ENCODE measurements at regions not wholly inside any gene's neighbourhood (a gene's known extent, or its start where the extent isn't known, plus 50 kb on each side); places are given as distances from the start of the nearest gene placed in this dataset.

DNA sequence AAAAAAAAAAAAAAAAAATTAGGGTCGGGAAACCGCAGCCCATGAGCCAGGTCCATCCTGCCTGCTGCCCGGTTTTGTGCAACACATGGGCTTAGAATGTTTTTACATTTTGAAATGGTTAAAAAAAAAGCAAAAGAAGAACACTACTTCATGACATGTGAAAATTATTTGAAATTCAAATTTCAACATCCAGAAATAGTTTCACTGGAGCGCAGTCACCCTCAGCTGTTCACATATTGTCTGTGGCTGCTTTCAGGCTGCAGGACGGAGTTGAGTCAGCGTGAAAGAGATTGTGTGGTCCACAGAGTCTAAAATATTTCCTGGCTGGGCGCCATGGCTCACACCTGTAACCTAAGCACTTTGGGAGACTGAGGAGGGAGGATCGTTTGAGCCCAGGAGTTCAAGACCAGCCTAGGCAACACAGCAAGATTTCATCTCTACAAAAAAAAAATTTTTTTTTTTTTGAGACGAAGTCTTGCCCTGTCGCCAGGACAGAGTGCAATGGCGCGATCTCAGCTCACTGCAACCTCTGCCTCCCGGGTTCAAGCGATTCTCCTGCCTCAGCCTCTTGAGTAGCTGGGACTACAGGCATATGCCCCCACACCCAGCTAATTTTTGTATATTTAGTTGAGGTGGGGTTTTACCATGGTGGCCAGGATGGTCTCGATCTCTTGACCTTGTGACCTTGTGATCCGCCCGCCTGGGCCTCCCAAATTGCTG is 63.9 kb upstream of the ECHDC3 start:
- Histone ChIP-seq H3K4me1 (no peaks in the 10 kb centered on the region), H3K27ac (no peak overlapping the region), H3K27me3 (ENCODE audit: insufficient read depth in 3 of 3, low read length in 2 of 3) (peaks cover 0 to 8% (median 4%) of the 10 kb centered on the region in 3 donors), H3K4me3 (no peak overlapping the region), H3K36me3 (ENCODE audit: insufficient read depth in 1 of 2, low read depth in 1 of 2) (no peaks in the 10 kb centered on the region), H3K9me3 (no peaks in the 10 kb centered on the region)
- DNase-seq (no peak), ATAC-seq (no peak)
- intact Hi-C loops (cut with DNase I) = no loop called here
- TF ChIP-seq, protein P1, sequence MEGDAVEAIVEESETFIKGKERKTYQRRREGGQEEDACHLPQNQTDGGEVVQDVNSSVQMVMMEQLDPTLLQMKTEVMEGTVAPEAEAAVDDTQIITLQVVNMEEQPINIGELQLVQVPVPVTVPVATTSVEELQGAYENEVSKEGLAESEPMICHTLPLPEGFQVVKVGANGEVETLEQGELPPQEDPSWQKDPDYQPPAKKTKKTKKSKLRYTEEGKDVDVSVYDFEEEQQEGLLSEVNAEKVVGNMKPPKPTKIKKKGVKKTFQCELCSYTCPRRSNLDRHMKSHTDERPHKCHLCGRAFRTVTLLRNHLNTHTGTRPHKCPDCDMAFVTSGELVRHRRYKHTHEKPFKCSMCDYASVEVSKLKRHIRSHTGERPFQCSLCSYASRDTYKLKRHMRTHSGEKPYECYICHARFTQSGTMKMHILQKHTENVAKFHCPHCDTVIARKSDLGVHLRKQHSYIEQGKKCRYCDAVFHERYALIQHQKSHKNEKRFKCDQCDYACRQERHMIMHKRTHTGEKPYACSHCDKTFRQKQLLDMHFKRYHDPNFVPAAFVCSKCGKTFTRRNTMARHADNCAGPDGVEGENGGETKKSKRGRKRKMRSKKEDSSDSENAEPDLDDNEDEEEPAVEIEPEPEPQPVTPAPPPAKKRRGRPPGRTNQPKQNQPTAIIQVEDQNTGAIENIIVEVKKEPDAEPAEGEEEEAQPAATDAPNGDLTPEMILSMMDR (IDR thresholded peaks at IDR 0.05) = no peak
- WGBS, 3 donors = 59 to 65% (median 63%) methylated on average over 17 of the region's 17 CpGs

DNA sequence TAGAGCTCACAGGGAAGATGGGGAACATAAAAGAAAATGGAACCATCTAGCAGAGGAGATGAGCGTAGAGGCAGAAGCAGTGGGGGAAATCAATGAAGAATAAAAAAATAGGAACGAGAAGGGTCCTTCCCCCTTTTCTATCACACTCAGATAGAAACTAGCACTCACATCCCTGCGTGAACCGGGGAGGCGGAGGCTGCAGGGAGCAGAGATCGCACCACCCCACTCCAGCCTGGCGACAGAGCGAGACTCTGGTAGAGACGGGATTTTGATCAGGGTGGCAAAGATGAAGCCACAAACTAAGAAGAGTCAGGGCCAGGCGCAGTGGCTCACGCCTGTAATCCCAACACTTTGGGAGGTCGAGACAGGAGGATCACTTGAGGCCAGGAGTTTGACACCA is 64.7 kb upstream of the ECHDC3 start:
- Histone ChIP-seq H3K4me3 (no peak overlapping the region), H3K36me3 (ENCODE audit: insufficient read depth in 1 of 2, low read depth in 1 of 2) (no peaks in the 10 kb centered on the region), H3K9me3 (no peaks in the 10 kb centered on the region), H3K4me1 (no peaks in the 10 kb centered on the region), H3K27me3 (ENCODE audit: insufficient read depth in 3 of 3, low read length in 2 of 3) (peaks cover 0 to 8% (median 4%) of the 10 kb centered on the region in 3 donors), H3K27ac (no peak overlapping the region)
- no peak for DNase-seq
- no peak for ATAC-seq
- TF ChIP-seq, protein P1 (IDR thresholded peaks at IDR 0.05) = no peak
- 85 to 93% (median 91%) methylated on average over 12 of the region's 12 CpGs for whole genome bisulfite sequencing, 3 donors
- intact Hi-C loops (cut with DNase I) = no loop called here

DNA sequence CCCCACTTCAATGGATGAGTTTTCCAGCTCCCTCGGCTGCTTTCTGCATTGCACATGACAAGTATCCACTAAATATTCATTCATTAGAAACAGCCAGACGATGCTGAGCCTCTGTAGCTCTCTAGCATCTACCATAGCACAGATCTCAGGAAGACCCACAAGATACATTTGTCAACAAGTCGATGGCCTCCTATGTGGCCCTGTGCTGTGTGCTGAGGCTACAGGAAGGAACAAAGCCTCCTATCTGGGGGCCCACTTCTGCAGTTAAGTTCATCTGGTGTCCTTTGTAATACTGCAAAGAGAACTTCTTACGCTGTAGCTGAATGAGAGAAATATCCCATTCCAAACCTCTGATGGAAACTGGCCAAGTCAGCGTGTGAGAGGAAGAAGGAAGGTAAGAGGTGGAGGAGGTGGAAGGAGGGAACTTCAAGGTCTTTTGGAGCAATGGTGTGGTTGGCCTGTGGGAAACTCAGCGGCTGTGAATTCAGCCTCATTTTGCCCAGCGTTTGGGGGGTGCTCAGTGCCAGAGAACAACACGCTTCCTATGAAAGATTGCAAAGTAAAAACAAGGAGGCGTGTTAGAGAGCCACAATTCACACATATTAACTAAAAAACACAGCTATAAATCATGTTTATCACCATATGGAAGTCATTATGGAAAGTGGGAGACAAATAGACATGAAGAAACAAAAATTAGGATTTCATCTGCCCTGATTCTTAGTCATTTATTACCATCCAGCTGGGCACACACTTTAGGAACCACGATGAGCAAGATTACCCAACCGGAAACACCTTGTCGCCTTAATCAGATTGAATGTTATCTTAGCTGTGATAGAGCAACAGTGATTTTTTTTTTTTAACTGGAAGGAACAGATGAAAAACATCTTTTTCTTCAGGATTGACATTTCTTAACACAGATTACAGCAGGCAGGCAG is 62.2 kb upstream of the USP6NL start:
- Histone ChIP-seq H3K4me1 (no peaks in the 10 kb centered on the region), H3K4me3 (no peak overlapping the region), H3K27ac (no peak overlapping the region), H3K36me3 (ENCODE audit: insufficient read depth in 1 of 2, low read depth in 1 of 2) (no peaks in the 10 kb centered on the region), H3K27me3 (ENCODE audit: insufficient read depth in 3 of 3, low read length in 2 of 3) (no peaks in the 10 kb centered on the region), H3K9me3 (no peaks in the 10 kb centered on the region)
- DNase-seq (no peak), ATAC-seq (no peak)
- TF ChIP-seq, protein P1 (IDR thresholded peaks at IDR 0.05) = no peak
- intact Hi-C loops (cut with DNase I) = no loop called here
- WGBS, 3 donors = 47 to 55% (median 55%) methylated on average over 12 of the region's 12 CpGs

DNA sequence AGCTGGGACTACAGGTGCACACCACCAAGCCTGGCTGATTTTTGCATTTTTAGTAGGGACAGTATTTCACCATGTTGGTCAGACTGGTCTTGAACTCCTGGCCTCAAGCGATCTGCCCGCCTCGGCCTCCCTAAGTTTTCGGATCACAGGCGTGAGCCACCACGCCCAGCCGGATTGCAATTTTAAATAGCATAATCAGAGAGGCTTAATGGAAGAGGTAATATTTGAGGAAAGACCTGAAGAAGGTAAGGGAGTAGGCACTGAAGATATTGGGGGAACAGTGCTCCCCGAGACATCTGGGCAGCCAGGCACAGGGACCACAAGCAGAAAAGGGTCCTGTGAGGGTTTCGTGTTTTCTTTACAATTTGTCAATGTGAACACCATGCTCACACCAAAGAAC is 61.4 kb upstream of the USP6NL start:
- Histone ChIP-seq H3K36me3 (ENCODE audit: insufficient read depth in 1 of 2, low read depth in 1 of 2) (no peaks in the 10 kb centered on the region), H3K27me3 (ENCODE audit: insufficient read depth in 3 of 3, low read length in 2 of 3) (no peaks in the 10 kb centered on the region), H3K4me3 (no peak overlapping the region), H3K27ac (no peak overlapping the region), H3K9me3 (no peaks in the 10 kb centered on the region), H3K4me1 (no peaks in the 10 kb centered on the region)
- intact Hi-C loops (cut with DNase I) = no loop called here
- TF ChIP-seq, protein P1 (IDR thresholded peaks at IDR 0.05) = no peak
- DNase-seq (no peak), ATAC-seq (no peak)
- 90 to 96% (median 95%) methylated on average over 9 of the region's 9 CpGs for WGBS, 3 donors

All from psoas muscle (tissue), 7 donors.